NCI-H226 (cell line): ENCODE measurements at regions not wholly inside any gene's neighbourhood (a gene's known extent, or its start where the extent isn't known, plus 50 kb on each side); places are given as distances from the start of the nearest gene placed in this dataset.

Source experiments
- DNase-seq: peaks from one replicate; pipeline ENCODE4 v3.0.0-alpha.2; 2015

- DNase-seq = no peak
These were observed 50.3 kb upstream of the CBFA2T3 start for GRCh38 chr16:89027281-89027680.

- DNase-seq = no peak
These were observed 55.0 kb upstream of the CBFA2T3 start for GRCh38 chr16:89031715-89032659.

GRCh38 chr16:89033304-89033703 is 56.3 kb upstream of the CBFA2T3 start:
- no peak for DNase-seq

- no peak for DNase-seq
These were observed 57.0 kb upstream of the CBFA2T3 start for GRCh38 chr16:89033796-89034572.

- DNase-seq = no peak
These were observed 57.6 kb upstream of the CBFA2T3 start for GRCh38 chr16:89034573-89034961.

- DNase-seq = no peak
These were observed 58.1 kb upstream of the CBFA2T3 start for GRCh38 chr16:89034971-89035668.

- no peak for DNase-seq
These were observed 57.7 kb upstream of the ACSF3 start for GRCh38 chr16:89035669-89036570.

- no peak for DNase-seq
These were observed 56.9 kb upstream of the ACSF3 start for GRCh38 chr16:89036776-89037175.

- DNase-seq = peak; percentile 57
These were observed 56.1 kb upstream of the ACSF3 start for GRCh38 chr16:89037261-89038152.

- DNase-seq = no peak
These were observed 55.4 kb upstream of the ACSF3 start for GRCh38 chr16:89038221-89038721.

GRCh38 chr16:89038811-89039735 is 54.6 kb upstream of the ACSF3 start:
- no peak for DNase-seq

GRCh38 chr16:89039756-89040155 is 53.9 kb upstream of the ACSF3 start:
- no peak for DNase-seq

GRCh38 chr16:89040391-89040790 is 53.3 kb upstream of the ACSF3 start:
- DNase-seq = no peak

GRCh38 chr16:89040861-89041570 is 52.6 kb upstream of the ACSF3 start:
- no peak for DNase-seq

- DNase-seq = no peak
These were observed 51.8 kb upstream of the ACSF3 start for GRCh38 chr16:89041571-89042481.

GRCh38 chr16:89042711-89043551 is 50.7 kb upstream of the ACSF3 start:
- DNase-seq = no peak
